B cell (primary cell): ENCODE measurements at regions not wholly inside any gene's neighbourhood (a gene's known extent, or its start where the extent isn't known, plus 50 kb on each side); places are given as distances from the start of the nearest gene placed in this dataset.

Source experiments
- ATAC-seq: fragments of 200-7000 bp; cut with Tn5 transposase; one replicate; pipeline ENCODE4 v1.10.0; 2021; ENCODE audit warnings: low read depth, mild to moderate bottlenecking, moderate number of reproducible peaks, moderate library complexity
- CTCF ChIA-PET: fragments of 350-600 bp; sonication (Branson Sonifier 250); formaldehyde crosslinking; loops from one replicate; lab custom pipeline; 2021; ENCODE audit warnings: antibody characterized with exemption, inconsistent platforms; lab: Charles Lee
- POLR2A ChIA-PET: fragments of 350-600 bp; sonication (Branson Sonifier 250); formaldehyde crosslinking; loops from one replicate; lab custom pipeline; 2021; ENCODE audit warnings: antibody characterized with exemption; lab: Charles Lee
- DNase-seq: peaks from one replicate; pipeline ENCODE4 v3.0.0; 2013
- H2AFZ ChIP-seq: 2 replicates; pipeline ENCODE4 v1.6.1; 2012; ENCODE audit warnings: mild to moderate bottlenecking, low read depth, low read length; ENCODE audit not compliant: insufficient read depth, poor library complexity, severe bottlenecking
- H3K27ac ChIP-seq, 2 donors: 1 replicate in 1 of 2; 2 replicates in 1 of 2; pipeline ENCODE4 v1.5.1; 2012 to 2013; ENCODE audit warnings: low read length in 2 of 2, mild to moderate bottlenecking in 2 of 2, moderate library complexity in 1 of 2
- H3K27me3 ChIP-seq, 4 experiments: fragments of 200-600 bp in 1 of 4; sonication (generic) in 1 of 4; replicated peaks in 1 of 4; 1 replicate in 2 of 4; 2 replicates in 2 of 4; pipeline versions ENCODE4 v1.6.1 to v1.7.0; 2013 to 2016; ENCODE audit warnings: low read length in 3 of 4, mild to moderate bottlenecking in 2 of 4, mixed read lengths in 1 of 4, moderate library complexity in 1 of 4; ENCODE audit not compliant: insufficient read depth in 4 of 4, control insufficient read depth in 3 of 4; ENCODE audit errors: control extremely low read depth in 1 of 4
- H3K36me3 ChIP-seq, 2 experiments: replicated peaks in 1 of 2; 1 replicate in 1 of 2; 2 replicates in 1 of 2; pipeline versions ENCODE4 v1.6.1 to v1.7.1; 2013; ENCODE audit warnings: low read length in 1 of 2; ENCODE audit not compliant: insufficient read depth in 2 of 2, control insufficient read depth in 1 of 2; ENCODE audit errors: control extremely low read depth in 1 of 2, extremely low read depth in 1 of 2
- H3K4me1 ChIP-seq, 2 donors: fragments of 200-600 bp in 1 of 2; sonication (generic) in 1 of 2; 1 replicate in 1 of 2; 2 replicates in 1 of 2; pipeline versions ENCODE4 v1.5.1 to v1.6.1; 2013 to 2017; ENCODE audit warnings: low read length in 2 of 2; ENCODE audit not compliant: control insufficient read depth in 2 of 2, insufficient read depth in 2 of 2
- H3K4me2 ChIP-seq: replicated peaks from 2 replicates; pipeline ENCODE3; 2012; ENCODE audit warnings: mild to moderate bottlenecking, low read depth, low read length; ENCODE audit not compliant: poor library complexity, severe bottlenecking
- H3K4me3 ChIP-seq, 5 experiments: fragments of 200-600 bp in 1 of 5; sonication (generic) in 1 of 5; 1 replicate in 3 of 5; 2 replicates in 2 of 5; pipeline versions ENCODE4 v1.5.1 to v1.7.0; 2011 to 2016; ENCODE audit warnings: low read length in 4 of 5, mild to moderate bottlenecking in 4 of 5, low read depth in 2 of 5, control low read depth in 1 of 5, moderate library complexity in 1 of 5; ENCODE audit not compliant: insufficient read depth in 1 of 5; ENCODE audit errors: control extremely low read depth in 1 of 5, extremely low read depth in 1 of 5
- H3K79me2 ChIP-seq: fragments of 200-600 bp; sonication (generic); one replicate; pipeline ENCODE4 v1.6.0; 2016; ENCODE audit warnings: low read length; ENCODE audit not compliant: control insufficient read depth, insufficient read depth
- H3K9ac ChIP-seq: fragments of 200-600 bp; sonication (generic); 2 replicates; pipeline ENCODE4 v1.6.1; 2017; ENCODE audit warnings: mild to moderate bottlenecking, low read length, moderate library complexity
- H3K9me3 ChIP-seq, 3 donors: one replicate each; pipeline versions ENCODE4 v1.6.1 to v1.7.1; 2013; ENCODE audit warnings: low read length in 2 of 3; ENCODE audit not compliant: control insufficient read depth in 2 of 3, insufficient read depth in 1 of 3; ENCODE audit errors: control extremely low read depth in 1 of 3
- H4K20me1 ChIP-seq: 2 replicates; pipeline ENCODE4 v1.6.0; 2012; ENCODE audit warnings: mild to moderate bottlenecking, low read length; ENCODE audit not compliant: insufficient read depth, control insufficient read depth, poor library complexity, severe bottlenecking
- H3K27ac Mint-ChIP-seq: one replicate; pipeline ENCODE4 v1.8.0; 2021; ENCODE audit warnings: mixed read lengths
- H3K27me3 Mint-ChIP-seq: one replicate; pipeline ENCODE4 v1.8.0; 2021; ENCODE audit warnings: mixed read lengths
- H3K4me1 Mint-ChIP-seq: one replicate; pipeline ENCODE4 v1.8.0; 2021; ENCODE audit warnings: mixed read lengths
- H3K4me3 Mint-ChIP-seq: one replicate; pipeline ENCODE4 v1.8.0; 2021; ENCODE audit warnings: mixed read lengths
- H3K9me3 Mint-ChIP-seq: one replicate; pipeline ENCODE4 v1.8.0; 2022; ENCODE audit warnings: mixed read lengths; ENCODE audit not compliant: insufficient read depth
- CTCF ChIP-seq: fragments of 200-600 bp; IDR thresholded peaks from one replicate; pipeline ENCODE4 v1.8.0; 2022; ENCODE audit warnings: antibody characterized with exemption, mild to moderate bottlenecking
- EZH2 ChIP-seq: IDR thresholded peaks from 2 replicates; pipeline ENCODE4 v1.6.1; 2012; ENCODE audit warnings: borderline replicate concordance, low read depth, mild to moderate bottlenecking, moderate library complexity, low read length; ENCODE audit not compliant: insufficient read depth, poor library complexity, severe bottlenecking
- WGBS: methylation state at CpG from one replicate; pipeline ENCODE4 v1.1.5; 2013; ENCODE audit warnings: missing lambda C conversion rate; ENCODE audit not compliant: insufficient coverage; 5-methylcytosine and 5-hydroxymethylcytosine counted together
- intact Hi-C: fragments of 100-400 bp; cut with micrococcal nuclease; formaldehyde crosslinking; loops from one replicate; pipeline ENCODE4 v1.10.0; 2022

DNA sequence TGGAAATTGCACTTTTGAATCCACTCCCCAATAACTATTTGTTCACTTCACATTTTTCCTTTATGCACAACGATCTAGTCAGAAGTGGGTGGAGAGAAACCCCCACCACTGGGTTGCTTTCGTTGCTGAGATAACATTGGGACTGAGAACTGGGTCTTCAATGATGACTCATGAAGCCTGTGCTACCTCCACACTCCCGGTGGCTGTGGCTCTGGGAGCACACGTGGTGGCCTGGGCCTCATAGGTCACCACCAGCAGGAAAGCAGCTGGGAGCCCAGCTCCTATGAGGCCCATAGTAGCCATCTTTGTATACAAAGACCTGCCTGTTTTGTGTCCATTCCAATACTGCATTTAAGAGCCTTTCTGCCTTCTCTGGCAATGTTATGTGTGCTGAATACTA, 178.0 kb upstream of the SASH1 start:
- Histone ChIP-seq H4K20me1 (no peaks in the 10 kb centered on the region), H3K4me3 (no peak overlapping the region), H3K4me1 (no peaks in the 10 kb centered on the region), H3K27me3 (peaks cover 0 to 7% (median 0%) of the 10 kb centered on the region in 4 experiments), H3K9ac (no peak overlapping the region), H2AFZ (no peak overlapping the region), H3K36me3 (no peaks in the 10 kb centered on the region), H3K4me2 (no peak overlapping the region), H3K9me3 (no peaks in the 10 kb centered on the region), H3K79me2 (no peaks in the 10 kb centered on the region), H3K27ac (no peak overlapping the region)
- ATAC-seq: no peak
- Mint-ChIP-seq H3K9me3 (no peaks in the 10 kb centered on the region), H3K4me3 (no peak overlapping the region), H3K27ac (no peak overlapping the region), H3K4me1 (no peaks in the 10 kb centered on the region), H3K27me3 (peaks cover 6% of the 10 kb centered on the region)
- TF ChIP-seq EZH2: no peak
- TF ChIP-seq CTCF: no peak
- intact Hi-C loops: no loop called here
- DNase-seq: no peak
- 86% methylated on average over 4 of the region's 4 CpGs for WGBS
- POLR2A ChIA-PET: no interaction called here
- CTCF ChIA-PET: interaction anchor here (0.9 to 1.8 kb wide), 3 partner anchors 12 to 17 kb away, joined by 3 to 8 read pairs (median 3); no protein-coding TSS in a partner anchor

GRCh38 chr6:148166339-148166968, 176.2 kb upstream of the SASH1 start:
- Histone ChIP-seq H3K27me3 (peaks cover 0 to 7% (median 0%) of the 10 kb centered on the region in 4 experiments), H3K9ac (no peak overlapping the region), H3K36me3 (no peaks in the 10 kb centered on the region), H3K4me1 (no peaks in the 10 kb centered on the region), H4K20me1 (no peaks in the 10 kb centered on the region), H3K4me3 (no peak overlapping the region), H3K9me3 (no peaks in the 10 kb centered on the region), H3K4me2 (no peak overlapping the region), H3K79me2 (no peaks in the 10 kb centered on the region), H3K27ac (no peak overlapping the region), H2AFZ (no peak overlapping the region)
- H3K4me3 Mint-ChIP-seq: no peak overlapping the region
- ChIA-PET CTCF (interaction anchor here (0.7 to 1.8 kb wide), 5 partner anchors 10 to 1310 kb away, joined by 3 to 8 read pairs (median 3); no protein-coding TSS in a partner anchor), POLR2A (no interaction called here)
- no peaks in the 10 kb centered on the region for H3K9me3 Mint-ChIP-seq
- ATAC-seq (no peak), DNase-seq (peak; percentile 21)
- peaks cover 6% of the 10 kb centered on the region for H3K27me3 Mint-ChIP-seq
- H3K4me1 Mint-ChIP-seq: no peaks in the 10 kb centered on the region
- H3K27ac Mint-ChIP-seq: no peak overlapping the region
- 10% methylated on average over 2 of the region's 6 CpGs for WGBS
- intact Hi-C loops: no loop called here
- TF ChIP-seq CTCF (peak; percentile 56), EZH2 (no peak)
